Testis (tissue), 2 donors: ENCODE measurements at regions not wholly inside any gene's neighbourhood (a gene's known extent, or its start where the extent isn't known, plus 50 kb on each side); places are given as distances from the start of the nearest gene placed in this dataset.

Experiments
- CTCF ChIP-seq, 3 experiments: fragments of 450-650 bp in 2 of 3; fragments of 200-600 bp in 1 of 3; sonication (generic) in 1 of 3; IDR thresholded peaks; one replicate each; pipeline ENCODE4 v1.5.1; 2016 to 2019; ENCODE audit warnings: antibody characterized with exemption in 3 of 3, mild to moderate bottlenecking in 2 of 3, moderate library complexity in 1 of 3
- POLR2A ChIP-seq: fragments of 450-650 bp; IDR thresholded peaks from one replicate; pipeline ENCODE4 v1.6.1; 2017; ENCODE audit warnings: antibody characterized with exemption, mild to moderate bottlenecking, moderate library complexity

GRCh38 chr14:49303946-49304516 lies 282.1 kb downstream of the RPS29 start:
- TF ChIP-seq POLR2A (no peak), CTCF (IDR thresholded peaks at IDR 0.05) (no peak)
